ENCODE measurements at regions not wholly inside any gene's neighbourhood (a gene's known extent, or its start where the extent isn't known, plus 50 kb on each side); places are given as distances from the start of the nearest gene placed in this dataset.
"Not testable (repeated sequence)": the region's sequence is repeated elsewhere in the genome, so short reads cannot be mapped to it uniquely, and the experiment has no call there.

DNA sequence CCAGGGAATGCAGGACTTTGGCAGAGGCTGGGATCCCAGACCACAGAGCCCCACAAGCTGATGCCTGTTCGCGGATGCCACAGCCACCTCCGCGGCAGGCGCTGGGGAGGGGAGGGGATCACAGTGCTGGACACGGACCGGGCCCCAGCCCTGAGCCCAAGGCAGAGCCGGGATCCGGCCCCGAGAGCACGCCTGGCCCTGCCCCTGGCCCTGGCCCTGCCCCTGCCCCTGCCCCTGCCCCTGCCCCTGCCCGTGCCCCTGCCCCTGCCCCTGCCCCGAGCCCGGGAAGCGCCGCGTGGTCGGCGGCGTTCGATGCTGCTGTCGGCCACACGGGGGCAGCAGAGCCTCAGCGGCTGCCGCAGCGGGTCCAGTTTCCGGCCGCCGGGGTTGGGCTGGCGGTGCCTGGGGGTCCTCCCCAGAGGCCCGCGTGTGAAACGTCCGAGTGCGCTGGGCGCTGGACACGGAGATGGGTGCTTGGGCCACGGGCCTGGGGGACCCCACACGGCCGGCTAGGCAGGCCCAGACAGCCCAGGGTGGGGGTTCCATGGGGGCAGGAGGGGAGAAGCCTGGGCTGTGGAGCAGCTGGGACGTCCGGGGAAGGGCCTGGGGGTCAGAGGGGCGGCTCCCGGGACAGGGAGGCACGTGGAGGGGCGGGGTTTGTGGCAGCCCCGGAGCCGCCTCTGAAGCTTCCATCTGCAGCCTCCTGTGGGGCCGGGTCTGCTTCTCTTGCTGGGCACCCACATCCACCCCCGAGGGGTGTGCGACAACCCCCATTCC is 153.8 kb downstream of the TMEM121 start:
- DNase-seq = not testable (repeated sequence)

DNA sequence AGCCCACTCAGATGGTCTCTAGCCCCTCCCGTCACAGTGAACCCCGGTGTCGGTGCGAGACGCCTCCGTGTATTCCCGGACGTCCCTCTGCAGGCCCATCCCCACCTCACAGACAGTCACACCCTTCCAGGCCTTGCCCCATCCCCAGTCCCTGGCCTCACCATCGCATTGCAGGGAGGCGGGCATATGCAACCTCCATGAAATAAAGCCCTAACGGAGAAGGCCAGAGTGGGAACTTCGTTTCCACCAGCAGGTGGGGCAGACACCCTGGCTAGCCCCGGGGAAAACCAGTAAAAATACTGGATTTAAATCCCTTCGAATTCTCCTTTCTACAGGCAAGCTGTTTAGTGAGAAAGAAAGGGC is 154.3 kb downstream of the TMEM121 start:
- not testable (repeated sequence) for DNase-seq

DNA sequence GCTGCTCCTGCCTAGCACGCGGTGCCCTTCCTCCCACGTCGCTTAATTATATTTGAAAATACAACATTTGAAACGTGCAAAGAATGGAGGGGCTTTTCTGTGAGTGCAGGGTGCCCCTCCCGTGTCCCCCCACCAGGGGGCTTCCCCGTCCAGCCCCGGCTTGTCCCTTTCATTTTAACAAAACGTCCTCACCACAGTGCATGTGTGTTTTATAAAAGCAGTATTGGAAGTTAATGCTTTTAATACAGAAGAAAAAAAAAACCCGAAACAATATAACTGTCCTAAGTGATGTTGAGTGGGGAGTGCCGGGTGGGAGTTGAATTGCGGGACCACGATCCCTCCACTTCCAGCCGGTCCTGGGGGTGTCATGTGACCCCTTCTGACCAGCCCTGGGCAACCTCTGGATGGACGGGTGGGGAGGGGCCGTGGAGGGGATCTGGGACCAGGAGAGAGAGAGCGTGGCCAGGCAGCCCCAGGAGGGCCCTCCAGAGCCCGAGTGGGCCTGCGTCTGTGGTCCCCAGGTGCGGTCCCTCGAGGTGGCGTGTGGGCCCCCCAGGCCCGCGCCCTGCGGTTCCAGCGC is 155.3 kb downstream of the TMEM121 start:
- DNase-seq = not testable (repeated sequence)

DNA sequence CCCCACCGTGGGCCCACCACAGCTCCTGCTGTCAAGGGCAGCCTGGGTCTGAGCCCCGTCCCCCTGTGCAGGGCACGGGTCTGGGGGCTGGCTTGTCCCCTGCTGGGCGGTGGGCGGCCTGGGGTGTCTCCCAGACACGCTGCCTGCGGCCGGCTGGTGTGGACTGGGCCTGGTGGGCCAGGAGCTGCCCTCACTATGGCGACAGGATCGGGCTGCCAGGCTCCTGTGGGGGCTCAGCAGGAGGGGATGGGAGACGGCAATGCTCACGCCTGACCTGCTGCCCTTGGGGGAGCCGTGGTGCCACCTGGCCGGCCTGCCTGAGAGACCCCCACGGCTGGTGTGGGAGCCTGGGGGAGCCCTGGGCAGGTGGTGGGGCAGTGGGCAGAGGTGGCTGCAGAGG is 156.1 kb downstream of the TMEM121 start:
- not testable (repeated sequence) for DNase-seq

- DNase-seq = no peak
Measured at GRCh38 chr14:105682956-105683570, 156.7 kb downstream of the TMEM121 start.

- DNase-seq = not testable (repeated sequence)
Measured at GRCh38 chr14:105684056-105684455, 157.7 kb downstream of the TMEM121 start.

GRCh38 chr14:105684597-105684996 is 158.2 kb downstream of the TMEM121 start:
- not testable (repeated sequence) for DNase-seq

GRCh38 chr14:105685003-105685402 is 158.6 kb downstream of the TMEM121 start:
- no peak for DNase-seq

DNA sequence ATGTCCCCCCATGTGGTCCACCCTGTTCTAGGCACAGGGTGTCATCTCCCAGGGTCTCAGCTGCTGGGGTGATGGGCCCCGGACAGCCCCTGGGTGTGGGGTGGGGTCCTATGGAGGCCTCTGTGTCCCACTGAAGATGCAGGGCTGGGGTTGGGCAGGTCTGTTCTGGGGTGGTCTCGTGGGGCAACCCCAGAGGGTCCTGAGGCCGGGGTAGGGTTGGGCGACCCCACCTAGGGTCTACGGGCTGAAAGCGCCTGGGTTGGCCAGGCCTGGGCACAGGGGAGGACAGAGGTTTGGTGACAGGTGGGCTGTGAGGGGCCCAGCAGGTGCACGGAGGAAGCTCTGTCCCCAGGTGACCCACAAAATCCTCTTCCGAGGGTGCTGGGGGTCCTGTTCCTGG is 159.2 kb downstream of the TMEM121 start:
- not testable (repeated sequence) for DNase-seq

GRCh38 chr14:105686050-105686449 is 159.7 kb downstream of the TMEM121 start:
- not testable (repeated sequence) for DNase-seq

GRCh38 chr14:105686462-105687170 is 160.2 kb downstream of the TMEM121 start:
- not testable (repeated sequence) for DNase-seq

GRCh38 chr14:105687171-105688022 is 161.0 kb downstream of the TMEM121 start:
- not testable (repeated sequence) for DNase-seq

DNA sequence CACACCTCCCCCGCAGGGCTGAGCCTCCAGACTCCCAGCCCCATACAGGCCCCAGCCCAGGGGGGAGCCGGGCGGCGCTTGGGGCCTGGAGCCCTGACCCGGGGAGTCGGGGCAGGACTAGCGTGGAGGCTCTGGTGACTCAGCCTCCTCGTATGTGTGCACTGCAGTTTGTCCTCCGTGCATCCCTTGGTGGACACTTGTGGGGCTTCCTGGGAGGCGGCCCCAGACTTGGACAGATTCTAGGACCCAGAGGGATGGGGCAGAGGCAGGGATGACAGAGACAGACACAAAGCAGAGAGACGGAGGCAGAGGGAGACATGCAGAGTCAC is 161.6 kb downstream of the TMEM121 start:
- DNase-seq = not testable (repeated sequence)

GRCh38 chr14:105688664-105689221 is 162.4 kb downstream of the TMEM121 start:
- not testable (repeated sequence) for DNase-seq

GRCh38 chr14:105689722-105690121 is 163.3 kb downstream of the TMEM121 start:
- DNase-seq = no peak

- DNase-seq = no peak
Measured at GRCh38 chr14:105690671-105691070, 164.3 kb downstream of the TMEM121 start.

DNA sequence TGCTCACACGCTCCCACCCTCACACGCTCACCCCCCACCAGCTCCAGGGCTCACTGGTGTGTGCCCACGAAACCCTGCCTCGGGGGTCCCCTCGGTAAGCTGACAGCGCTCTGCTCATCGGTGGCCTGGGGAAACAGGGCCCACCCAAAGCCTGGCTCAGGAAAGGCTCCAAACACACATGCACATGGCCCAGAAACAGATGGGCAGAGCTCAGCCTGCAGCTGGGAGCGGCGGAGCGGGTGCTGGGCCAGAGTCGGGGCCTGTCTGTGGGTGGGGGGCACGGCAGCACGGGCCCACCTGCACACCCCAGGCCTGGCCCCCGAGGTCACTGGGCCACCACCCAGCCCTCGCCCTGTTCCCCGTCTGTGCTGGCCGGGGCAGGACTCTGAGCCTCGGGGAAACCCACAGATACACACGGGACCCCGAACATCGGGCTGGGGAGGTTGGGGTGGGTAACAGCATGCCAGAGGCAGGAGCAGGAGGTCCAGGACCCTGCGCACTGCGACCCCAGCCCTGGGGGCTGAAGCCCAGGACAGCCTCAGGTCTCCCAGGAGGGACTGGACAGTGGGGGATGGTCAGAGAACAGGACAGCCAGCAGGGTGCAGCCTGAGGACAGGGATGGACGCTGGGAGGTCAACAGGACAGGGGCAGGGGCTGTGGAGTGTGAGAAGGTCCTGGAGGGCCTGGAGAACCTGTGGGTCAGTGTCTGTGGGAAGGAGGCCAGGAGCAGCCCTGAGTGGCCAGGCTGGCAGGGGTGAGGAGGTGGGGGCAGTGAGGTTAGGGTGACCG is 165.1 kb downstream of the TMEM121 start:
- not testable (repeated sequence) for DNase-seq

GRCh38 chr14:105692110-105692685 is 165.8 kb downstream of the TMEM121 start:
- not testable (repeated sequence) for DNase-seq

- no peak for DNase-seq
Measured at GRCh38 chr14:105694961-105695360, 168.6 kb downstream of the TMEM121 start.

GRCh38 chr14:105696388-105696787 is 170.0 kb downstream of the TMEM121 start:
- DNase-seq = not testable (repeated sequence)

GRCh38 chr14:105697414-105697813 is 171.0 kb downstream of the TMEM121 start:
- not testable (repeated sequence) for DNase-seq

All from CD4-positive, alpha-beta T cell treated with Interleukin-4 for 4 hours (primary cell).